H54 (cell line): ENCODE measurements at regions not wholly inside any gene's neighbourhood (a gene's known extent, or its start where the extent isn't known, plus 50 kb on each side); places are given as distances from the start of the nearest gene placed in this dataset.

Source experiments
- DNase-seq: peaks from one replicate; pipeline ENCODE4 v3.0.0; 2011; ENCODE audit warnings: low spot score, mixed read lengths; ENCODE audit not compliant: insufficient read length
- FAIRE-seq: peaks from 3 replicates; lab custom pipeline; 2011; peaks lifted over from hg19 to GRCh38; lab: Jason Lieb, UNC
- POLR2A ChIP-seq: IDR thresholded peaks from 2 replicates; pipeline ENCODE4 v1.6.1; 2011; ENCODE audit warnings: low read depth, mild to moderate bottlenecking, low read length

GRCh38 chr3:117079997-117080396 is 370.4 kb downstream of the TUSC7 start:
- DNase-seq: no peak
- FAIRE-seq: no peak
- no peak for TF ChIP-seq POLR2A

- FAIRE-seq (no peak), DNase-seq (no peak)
- TF ChIP-seq POLR2A: no peak
Measured at GRCh38 chr3:117080872-117081271, 371.3 kb downstream of the TUSC7 start.

GRCh38 chr3:117084277-117084676 is 374.7 kb downstream of the TUSC7 start:
- FAIRE-seq: no peak
- no peak for DNase-seq
- no peak for TF ChIP-seq POLR2A

- DNase-seq: no peak
- no peak for FAIRE-seq
- TF ChIP-seq POLR2A: no peak
Measured at GRCh38 chr3:117084739-117085270, 375.2 kb downstream of the TUSC7 start.

- DNase-seq (no peak), FAIRE-seq (no peak)
- no peak for TF ChIP-seq POLR2A
Measured at GRCh38 chr3:117091676-117092075, 382.1 kb downstream of the TUSC7 start.

GRCh38 chr3:117096549-117096948 is 387.0 kb downstream of the TUSC7 start:
- DNase-seq (no peak), FAIRE-seq (no peak)
- no peak for TF ChIP-seq POLR2A

GRCh38 chr3:117097351-117097750 is 387.8 kb downstream of the TUSC7 start:
- no peak for DNase-seq

GRCh38 chr3:117101697-117102096 is 392.1 kb downstream of the TUSC7 start:
- FAIRE-seq (no peak), DNase-seq (no peak)
- TF ChIP-seq POLR2A: no peak

More at GRCh38 chr3:117097351-117097750, 387.8 kb downstream of the TUSC7 start:
- TF ChIP-seq POLR2A: no peak
- FAIRE-seq: no peak

- FAIRE-seq: no peak
- no peak for TF ChIP-seq POLR2A
- no peak for DNase-seq
Measured at GRCh38 chr3:117102426-117102825, 392.8 kb downstream of the TUSC7 start.

- no peak for DNase-seq
- no peak for TF ChIP-seq POLR2A
- no peak for FAIRE-seq
Measured at GRCh38 chr3:117103675-117104074, 394.1 kb downstream of the TUSC7 start.

GRCh38 chr3:117104381-117104780 is 394.8 kb downstream of the TUSC7 start:
- FAIRE-seq: no peak
- TF ChIP-seq POLR2A: no peak

GRCh38 chr3:117104792-117105191 is 395.2 kb downstream of the TUSC7 start:
- DNase-seq (no peak), FAIRE-seq (no peak)
- no peak for TF ChIP-seq POLR2A

More at GRCh38 chr3:117104381-117104780, 394.8 kb downstream of the TUSC7 start:
- no peak for DNase-seq

GRCh38 chr3:117105686-117106085 is 396.1 kb downstream of the TUSC7 start:
- TF ChIP-seq POLR2A: no peak
- DNase-seq: no peak
- no peak for FAIRE-seq

- DNase-seq: no peak
- no peak for TF ChIP-seq POLR2A
- no peak for FAIRE-seq
Measured at GRCh38 chr3:117106396-117106795, 396.8 kb downstream of the TUSC7 start.

GRCh38 chr3:117107946-117108345 is 398.4 kb downstream of the TUSC7 start:
- FAIRE-seq: no peak
- no peak for DNase-seq
- TF ChIP-seq POLR2A: no peak
